ENCODE measurements at regions not wholly inside any gene's neighbourhood (a gene's known extent, or its start where the extent isn't known, plus 50 kb on each side); places are given as distances from the start of the nearest gene placed in this dataset.

DNA sequence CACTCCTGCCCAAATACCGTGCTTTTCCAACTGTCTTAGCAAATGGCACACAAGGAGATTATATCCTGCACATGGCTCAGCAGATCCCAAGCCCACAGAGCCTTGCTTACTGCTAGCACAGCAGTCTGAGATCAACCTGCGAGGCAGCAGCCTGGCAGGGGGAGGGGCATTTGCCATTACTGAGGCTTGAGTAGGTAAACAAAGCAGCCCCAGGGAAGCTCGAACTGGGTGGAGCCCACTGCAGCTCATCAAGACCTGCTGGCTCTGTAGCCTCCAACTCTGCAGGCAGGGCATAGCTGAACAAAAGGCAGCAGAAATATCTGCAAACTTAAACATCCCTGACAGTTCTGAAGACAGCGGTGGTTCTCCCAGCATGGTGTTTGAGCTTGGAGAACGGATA, 70.1 kb upstream of the PTBP2 start (continued):
- TF ChIP-seq, protein P1, sequence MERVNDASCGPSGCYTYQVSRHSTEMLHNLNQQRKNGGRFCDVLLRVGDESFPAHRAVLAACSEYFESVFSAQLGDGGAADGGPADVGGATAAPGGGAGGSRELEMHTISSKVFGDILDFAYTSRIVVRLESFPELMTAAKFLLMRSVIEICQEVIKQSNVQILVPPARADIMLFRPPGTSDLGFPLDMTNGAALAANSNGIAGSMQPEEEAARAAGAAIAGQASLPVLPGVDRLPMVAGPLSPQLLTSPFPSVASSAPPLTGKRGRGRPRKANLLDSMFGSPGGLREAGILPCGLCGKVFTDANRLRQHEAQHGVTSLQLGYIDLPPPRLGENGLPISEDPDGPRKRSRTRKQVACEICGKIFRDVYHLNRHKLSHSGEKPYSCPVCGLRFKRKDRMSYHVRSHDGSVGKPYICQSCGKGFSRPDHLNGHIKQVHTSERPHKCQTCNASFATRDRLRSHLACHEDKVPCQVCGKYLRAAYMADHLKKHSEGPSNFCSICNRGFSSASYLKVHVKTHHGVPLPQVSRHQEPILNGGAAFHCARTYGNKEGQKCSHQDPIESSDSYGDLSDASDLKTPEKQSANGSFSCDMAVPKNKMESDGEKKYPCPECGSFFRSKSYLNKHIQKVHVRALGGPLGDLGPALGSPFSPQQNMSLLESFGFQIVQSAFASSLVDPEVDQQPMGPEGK (CRISPR knock-in tag; IDR thresholded peaks at IDR 0.05): no peak
- TF ChIP-seq HNRNPUL1 (IDR thresholded peaks at IDR 0.05; ENCODE audit: low read depth, low read length) (no peak), GATAD2A (CRISPR knock-in tag; IDR thresholded peaks at IDR 0.05) (0 out of 2 replicates have a peak, but pooled peaks have one; percentile 26)

DNA sequence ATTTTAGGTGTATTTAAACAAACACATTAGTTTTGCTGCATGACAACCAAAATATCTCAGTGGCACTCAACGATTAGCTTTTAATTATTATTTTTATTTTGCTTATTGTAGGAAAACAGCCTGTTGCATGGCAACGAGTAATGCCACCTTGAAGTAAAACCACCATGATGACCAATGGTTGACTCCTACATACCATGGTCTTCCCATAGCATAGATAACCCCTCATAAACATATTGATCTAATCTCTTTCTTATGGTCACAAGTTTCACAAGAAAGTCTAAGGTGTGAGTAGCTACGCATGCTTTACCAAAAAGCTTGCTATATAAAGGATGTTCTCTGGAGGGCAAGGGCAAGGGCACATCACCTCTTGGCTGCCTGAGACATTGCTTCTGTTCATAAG, 61.5 kb upstream of the PTBP2 start:
- intact Hi-C loops (cut with micrococcal nuclease; ENCODE audit: unreplicated experiment) (no loop called here), in situ Hi-C loops (cut with HindIII; ENCODE audit: extremely low pct_ligation_motif_present, low pct_unique_long_range_greater_than_20kb) (no loop called here)
- Histone ChIP-seq H3K27ac (ENCODE audit: extremely low read length, insufficient read depth, low read length) (no peak overlapping the region), H3K27me3 (ENCODE audit: control insufficient read depth in 1 of 2, insufficient read depth in 2 of 2, low read length in 2 of 2) (no peaks in the 10 kb centered on the region), H3K79me2 (ENCODE audit: insufficient read depth, low read length) (no peaks in the 10 kb centered on the region), H4K20me1 (ENCODE audit: insufficient read depth, low read length) (no peaks in the 10 kb centered on the region), H3K36me3 (replicated peaks in 1 of 2; ENCODE audit: control insufficient read depth in 1 of 2, insufficient read depth in 2 of 2, low read length in 2 of 2) (no peaks in the 10 kb centered on the region), H2AFZ (ENCODE audit: low read length) (no peak overlapping the region), H3K9ac (ENCODE audit: insufficient read depth, low read depth, low read length) (no peak overlapping the region), H3K4me2 (ENCODE audit: low read depth, low read length) (no peak overlapping the region), H3K4me3 (replicated peaks in 1 of 3; ENCODE audit: insufficient read depth in 1 of 3, low read depth in 2 of 3, low read length in 3 of 3) (no peak overlapping the region), H3K9me3 (ENCODE audit: low read length) (no peaks in the 10 kb centered on the region), H3K4me1 (ENCODE audit: insufficient read depth, low read length) (no peaks in the 10 kb centered on the region)
- DNase-seq (ENCODE audit: low spot score): no peak
- BruUV-seq (replicated peaks): no TSS peak
- ATAC-seq: no peak
- 56% methylated on average over 3 of the region's 3 CpGs for WGBS (ENCODE audit: low lambda C conversion rate)
- TF ChIP-seq, protein P2, sequence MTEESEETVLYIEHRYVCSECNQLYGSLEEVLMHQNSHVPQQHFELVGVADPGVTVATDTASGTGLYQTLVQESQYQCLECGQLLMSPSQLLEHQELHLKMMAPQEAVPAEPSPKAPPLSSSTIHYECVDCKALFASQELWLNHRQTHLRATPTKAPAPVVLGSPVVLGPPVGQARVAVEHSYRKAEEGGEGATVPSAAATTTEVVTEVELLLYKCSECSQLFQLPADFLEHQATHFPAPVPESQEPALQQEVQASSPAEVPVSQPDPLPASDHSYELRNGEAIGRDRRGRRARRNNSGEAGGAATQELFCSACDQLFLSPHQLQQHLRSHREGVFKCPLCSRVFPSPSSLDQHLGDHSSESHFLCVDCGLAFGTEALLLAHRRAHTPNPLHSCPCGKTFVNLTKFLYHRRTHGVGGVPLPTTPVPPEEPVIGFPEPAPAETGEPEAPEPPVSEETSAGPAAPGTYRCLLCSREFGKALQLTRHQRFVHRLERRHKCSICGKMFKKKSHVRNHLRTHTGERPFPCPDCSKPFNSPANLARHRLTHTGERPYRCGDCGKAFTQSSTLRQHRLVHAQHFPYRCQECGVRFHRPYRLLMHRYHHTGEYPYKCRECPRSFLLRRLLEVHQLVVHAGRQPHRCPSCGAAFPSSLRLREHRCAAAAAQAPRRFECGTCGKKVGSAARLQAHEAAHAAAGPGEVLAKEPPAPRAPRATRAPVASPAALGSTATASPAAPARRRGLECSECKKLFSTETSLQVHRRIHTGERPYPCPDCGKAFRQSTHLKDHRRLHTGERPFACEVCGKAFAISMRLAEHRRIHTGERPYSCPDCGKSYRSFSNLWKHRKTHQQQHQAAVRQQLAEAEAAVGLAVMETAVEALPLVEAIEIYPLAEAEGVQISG (CRISPR knock-in tag; IDR thresholded peaks at IDR 0.05): no peak
- TF ChIP-seq HMG20A (CRISPR knock-in tag; IDR thresholded peaks at IDR 0.05; ENCODE audit: borderline replicate concordance) (no peak), HOXA5 (CRISPR knock-in tag; IDR thresholded peaks at IDR 0.05) (no peak), ZBTB7A (CRISPR knock-in tag; IDR thresholded peaks at IDR 0.05) (no peak), ZNF75D (CRISPR knock-in tag; IDR thresholded peaks at IDR 0.05; ENCODE audit: borderline replicate concordance) (no peak), ZSCAN9 (CRISPR knock-in tag; IDR thresholded peaks at IDR 0.05; ENCODE audit: borderline replicate concordance) (no peak), U2AF1 (optimal IDR thresholded peaks at IDR 0.05; ENCODE audit: low read depth, low read length) (no peak), FOXK2 (IDR thresholded peaks at IDR 0.05) (no peak)
- TF ChIP-seq, protein P3, sequence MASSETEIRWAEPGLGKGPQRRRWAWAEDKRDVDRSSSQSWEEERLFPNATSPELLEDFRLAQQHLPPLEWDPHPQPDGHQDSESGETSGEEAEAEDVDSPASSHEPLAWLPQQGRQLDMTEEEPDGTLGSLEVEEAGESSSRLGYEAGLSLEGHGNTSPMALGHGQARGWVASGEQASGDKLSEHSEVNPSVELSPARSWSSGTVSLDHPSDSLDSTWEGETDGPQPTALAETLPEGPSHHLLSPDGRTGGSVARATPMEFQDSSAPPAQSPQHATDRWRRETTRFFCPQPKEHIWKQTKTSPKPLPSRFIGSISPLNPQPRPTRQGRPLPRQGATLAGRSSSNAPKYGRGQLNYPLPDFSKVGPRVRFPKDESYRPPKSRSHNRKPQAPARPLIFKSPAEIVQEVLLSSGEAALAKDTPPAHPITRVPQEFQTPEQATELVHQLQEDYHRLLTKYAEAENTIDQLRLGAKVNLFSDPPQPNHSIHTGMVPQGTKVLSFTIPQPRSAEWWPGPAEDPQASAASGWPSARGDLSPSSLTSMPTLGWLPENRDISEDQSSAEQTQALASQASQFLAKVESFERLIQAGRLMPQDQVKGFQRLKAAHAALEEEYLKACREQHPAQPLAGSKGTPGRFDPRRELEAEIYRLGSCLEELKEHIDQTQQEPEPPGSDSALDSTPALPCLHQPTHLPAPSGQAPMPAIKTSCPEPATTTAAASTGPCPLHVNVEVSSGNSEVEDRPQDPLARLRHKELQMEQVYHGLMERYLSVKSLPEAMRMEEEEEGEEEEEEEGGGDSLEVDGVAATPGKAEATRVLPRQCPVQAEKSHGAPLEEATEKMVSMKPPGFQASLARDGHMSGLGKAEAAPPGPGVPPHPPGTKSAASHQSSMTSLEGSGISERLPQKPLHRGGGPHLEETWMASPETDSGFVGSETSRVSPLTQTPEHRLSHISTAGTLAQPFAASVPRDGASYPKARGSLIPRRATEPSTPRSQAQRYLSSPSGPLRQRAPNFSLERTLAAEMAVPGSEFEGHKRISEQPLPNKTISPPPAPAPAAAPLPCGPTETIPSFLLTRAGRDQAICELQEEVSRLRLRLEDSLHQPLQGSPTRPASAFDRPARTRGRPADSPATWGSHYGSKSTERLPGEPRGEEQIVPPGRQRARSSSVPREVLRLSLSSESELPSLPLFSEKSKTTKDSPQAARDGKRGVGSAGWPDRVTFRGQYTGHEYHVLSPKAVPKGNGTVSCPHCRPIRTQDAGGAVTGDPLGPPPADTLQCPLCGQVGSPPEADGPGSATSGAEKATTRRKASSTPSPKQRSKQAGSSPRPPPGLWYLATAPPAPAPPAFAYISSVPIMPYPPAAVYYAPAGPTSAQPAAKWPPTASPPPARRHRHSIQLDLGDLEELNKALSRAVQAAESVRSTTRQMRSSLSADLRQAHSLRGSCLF (CRISPR knock-in tag; IDR thresholded peaks at IDR 0.05; ENCODE audit: borderline replicate concordance): no peak
- no peak for FAIRE-seq
- POLR2A ChIA-PET: no interaction called here
- CTCF ChIA-PET (ENCODE audit: low intra/inter-chr PET ratio, low total read pairs): no interaction called here
